Hepatocyte (in vitro differentiated cells): ENCODE measurements at regions not wholly inside any gene's neighbourhood (a gene's known extent, or its start where the extent isn't known, plus 50 kb on each side); places are given as distances from the start of the nearest gene placed in this dataset.

ENCODE experiments used
- DNase-seq: peaks from one replicate; pipeline ENCODE4 v3.0.0-alpha.2; 2016; ENCODE audit warnings: low spot score
- H2AFZ ChIP-seq: fragments of 200-600 bp; sonication (generic); 2 replicates; pipeline ENCODE4 v1.6.0; 2016; ENCODE audit warnings: antibody characterized with exemption, mild to moderate bottlenecking
- H3K27ac ChIP-seq: fragments of 200-600 bp; sonication (generic); 2 replicates; pipeline ENCODE4 v1.5.1; 2016; ENCODE audit warnings: mild to moderate bottlenecking
- H3K27me3 ChIP-seq: fragments of 200-600 bp; sonication (generic); 2 replicates; pipeline ENCODE4 v1.6.1; 2016
- H3K36me3 ChIP-seq: fragments of 200-600 bp; sonication (generic); replicated peaks from 2 replicates; pipeline ENCODE4 v1.5.1; 2016; ENCODE audit warnings: low read depth; ENCODE audit not compliant: insufficient read depth
- H3K4me1 ChIP-seq: fragments of 200-600 bp; sonication (generic); 2 replicates; pipeline ENCODE4 v1.5.1; 2016; ENCODE audit warnings: mild to moderate bottlenecking, moderate library complexity; ENCODE audit not compliant: insufficient read depth
- H3K4me2 ChIP-seq: fragments of 200-600 bp; sonication (generic); 2 replicates; pipeline ENCODE4 v1.6.0; 2016
- H3K4me3 ChIP-seq: fragments of 200-600 bp; sonication (generic); 2 replicates; pipeline ENCODE4 v1.5.1; 2016; ENCODE audit warnings: mild to moderate bottlenecking
- H3K79me2 ChIP-seq: fragments of 200-600 bp; sonication (generic); 2 replicates; pipeline ENCODE4 v1.6.0; 2017; ENCODE audit warnings: mild to moderate bottlenecking
- H3K9me2 ChIP-seq: fragments of 200-600 bp; sonication (generic); replicated peaks from 2 replicates; pipeline ENCODE4 v1.6.0; 2017; ENCODE audit warnings: mild to moderate bottlenecking; ENCODE audit not compliant: insufficient read depth
- H3K9me3 ChIP-seq: fragments of 200-600 bp; sonication (generic); 2 replicates; pipeline ENCODE4 v1.5.1; 2016; ENCODE audit warnings: low read depth, mild to moderate bottlenecking
- H4K20me1 ChIP-seq: fragments of 200-600 bp; sonication (generic); 2 replicates; pipeline ENCODE4 v1.6.0; 2016; ENCODE audit warnings: mild to moderate bottlenecking; ENCODE audit not compliant: insufficient read depth, poor library complexity, severe bottlenecking
- CTCF ChIP-seq: fragments of 200-600 bp; sonication (generic); IDR thresholded peaks from 2 replicates; pipeline ENCODE4 v1.5.1; 2016; ENCODE audit warnings: antibody characterized with exemption, mild to moderate bottlenecking; ENCODE audit not compliant: poor library complexity
- EZH2 ChIP-seq: fragments of 200-600 bp; sonication (generic); IDR thresholded peaks from 2 replicates; pipeline ENCODE4 v1.6.1; 2016; ENCODE audit warnings: antibody characterized with exemption, mild to moderate bottlenecking, borderline replicate concordance
- EZH2phosphoT487 ChIP-seq: fragments of 200-600 bp; sonication (generic); IDR thresholded peaks from one replicate; pipeline ENCODE4 v1.6.1; 2018; ENCODE audit warnings: antibody characterized with exemption, mild to moderate bottlenecking, low read depth, moderate library complexity; ENCODE audit not compliant: unreplicated experiment, severe bottlenecking
- WGBS: methylation state at CpG from one replicate; pipeline ENCODE4 v1.1.6; 2016; ENCODE audit warnings: low lambda C conversion rate; ENCODE audit errors: missing lambda C conversion rate; 5-methylcytosine and 5-hydroxymethylcytosine counted together

- DNase-seq: no peak
- H3K4me1 ChIP-seq: peaks cover 31% of the 10 kb centered on the region
- no peaks in the 10 kb centered on the region for H3K79me2 ChIP-seq
- no peaks in the 10 kb centered on the region for H3K36me3 ChIP-seq
- WGBS: 66% methylated on average over 4 of the region's 4 CpGs
- TF ChIP-seq EZH2phosphoT487 (no peak), CTCF (no peak), EZH2 (no peak)
- no peaks in the 10 kb centered on the region for H3K27me3 ChIP-seq
- no peak overlapping the region for H2AFZ ChIP-seq
- no peaks in the 10 kb centered on the region for H3K9me3 ChIP-seq
- H4K20me1 ChIP-seq: no peaks in the 10 kb centered on the region
- no peak overlapping the region for H3K4me2 ChIP-seq
- H3K4me3 ChIP-seq: no peak overlapping the region
- H3K27ac ChIP-seq: peak overlapping the region; percentile 2
- H3K9me2 ChIP-seq: no peaks in the 10 kb centered on the region
Measured at GRCh38 chr1:91575909-91576519, 75.4 kb downstream of the CDC7 start.

- WGBS: 54% methylated on average over 5 of the region's 5 CpGs
- H3K4me1 ChIP-seq: peaks cover 39% of the 10 kb centered on the region
- no peaks in the 10 kb centered on the region for H3K79me2 ChIP-seq
- TF ChIP-seq EZH2: no peak
- TF ChIP-seq EZH2phosphoT487: no peak
- TF ChIP-seq CTCF: no peak
- no peaks in the 10 kb centered on the region for H4K20me1 ChIP-seq
- no peaks in the 10 kb centered on the region for H3K36me3 ChIP-seq
- no peaks in the 10 kb centered on the region for H3K9me3 ChIP-seq
- DNase-seq: peak; percentile 37
- H3K9me2 ChIP-seq: no peaks in the 10 kb centered on the region
- no peak overlapping the region for H2AFZ ChIP-seq
- H3K4me3 ChIP-seq: no peak overlapping the region
- no peak overlapping the region for H3K4me2 ChIP-seq
- peak overlapping the region; percentile 14 for H3K27ac ChIP-seq
- no peaks in the 10 kb centered on the region for H3K27me3 ChIP-seq
Measured at GRCh38 chr1:91578320-91579109, 77.9 kb downstream of the CDC7 start.

GRCh38 chr1:91579658-91580228 lies 79.1 kb downstream of the CDC7 start:
- 71% methylated on average over 5 of the region's 5 CpGs for WGBS
- H4K20me1 ChIP-seq: no peaks in the 10 kb centered on the region
- H3K4me2 ChIP-seq: peak overlapping the region; percentile 5

More at GRCh38 chr1:91579658-91580228, 79.1 kb downstream of the CDC7 start:
- no peak overlapping the region for H2AFZ ChIP-seq
- no peak overlapping the region for H3K27ac ChIP-seq
- no peak overlapping the region for H3K4me3 ChIP-seq
- H3K9me3 ChIP-seq: no peaks in the 10 kb centered on the region
- peaks cover 35% of the 10 kb centered on the region for H3K4me1 ChIP-seq
- DNase-seq: no peak
- no peaks in the 10 kb centered on the region for H3K36me3 ChIP-seq
- H3K9me2 ChIP-seq: no peaks in the 10 kb centered on the region
- no peak for TF ChIP-seq EZH2phosphoT487
- no peak for TF ChIP-seq EZH2
- no peak for TF ChIP-seq CTCF
- no peaks in the 10 kb centered on the region for H3K79me2 ChIP-seq
- no peaks in the 10 kb centered on the region for H3K27me3 ChIP-seq
